ENCODE measurements at regions not wholly inside any gene's neighbourhood (a gene's known extent, or its start where the extent isn't known, plus 50 kb on each side); places are given as distances from the start of the nearest gene placed in this dataset.

DNA sequence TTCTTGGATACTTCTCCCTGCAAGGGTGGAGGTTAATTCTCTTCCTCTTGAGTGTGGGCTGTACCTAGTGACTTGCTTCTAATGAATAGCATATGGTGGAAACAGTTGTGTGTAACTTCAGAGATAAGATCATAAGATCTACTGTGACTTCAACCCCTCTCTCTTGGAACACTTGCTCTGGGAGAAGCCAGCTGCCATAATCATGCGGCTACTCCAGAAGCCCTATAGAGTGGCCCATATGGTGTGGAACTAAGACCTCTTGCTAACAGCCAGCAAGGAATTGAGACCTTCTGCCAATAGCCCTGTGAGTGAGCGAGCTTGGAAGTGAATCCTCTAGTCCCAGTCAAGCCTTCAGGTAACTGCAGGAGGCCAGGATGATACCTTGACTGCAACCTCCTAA is 81.1 kb downstream of the RBMX2 start (continued):
- TF ChIP-seq, protein P1, sequence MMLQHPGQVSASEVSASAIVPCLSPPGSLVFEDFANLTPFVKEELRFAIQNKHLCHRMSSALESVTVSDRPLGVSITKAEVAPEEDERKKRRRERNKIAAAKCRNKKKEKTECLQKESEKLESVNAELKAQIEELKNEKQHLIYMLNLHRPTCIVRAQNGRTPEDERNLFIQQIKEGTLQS (IDR thresholded peaks at IDR 0.05; ENCODE audit: insufficient read depth, low read depth, low read length), result no peak
- TF ChIP-seq BRCA1 (IDR thresholded peaks at IDR 0.05; ENCODE audit: low read depth, low read length) (no peak), EZH2 (IDR thresholded peaks at IDR 0.05; ENCODE audit: low read depth, low read length, severe bottlenecking) (no peak), BACH1 (IDR thresholded peaks at IDR 0.05; ENCODE audit: low read length) (no peak), SIX5 (IDR thresholded peaks at IDR 0.05; ENCODE audit: low read depth, low read length) (no peak)
- TF ChIP-seq, protein P2, sequence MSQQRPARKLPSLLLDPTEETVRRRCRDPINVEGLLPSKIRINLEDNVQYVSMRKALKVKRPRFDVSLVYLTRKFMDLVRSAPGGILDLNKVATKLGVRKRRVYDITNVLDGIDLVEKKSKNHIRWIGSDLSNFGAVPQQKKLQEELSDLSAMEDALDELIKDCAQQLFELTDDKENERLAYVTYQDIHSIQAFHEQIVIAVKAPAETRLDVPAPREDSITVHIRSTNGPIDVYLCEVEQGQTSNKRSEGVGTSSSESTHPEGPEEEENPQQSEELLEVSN (IDR thresholded peaks at IDR 0.05), result no peak
